Thyroid gland (tissue), 4 donors: ENCODE measurements at regions not wholly inside any gene's neighbourhood (a gene's known extent, or its start where the extent isn't known, plus 50 kb on each side); places are given as distances from the start of the nearest gene placed in this dataset.

Source experiments
- CTCF ChIP-seq, 6 experiments: fragments of 200-600 bp in 3 of 6; fragments of 450-650 bp in 3 of 6; sonication (generic) in 3 of 6; IDR thresholded peaks; one replicate each; pipeline ENCODE4 v1.5.1; 2016 to 2019; ENCODE audit warnings: antibody characterized with exemption in 6 of 6, mild to moderate bottlenecking in 2 of 6, inconsistent platforms in 1 of 6, moderate library complexity in 1 of 6
- POLR2A ChIP-seq, 2 donors: fragments of 450-650 bp; IDR thresholded peaks; one replicate each; pipeline ENCODE4 v1.6.1; 2017; ENCODE audit warnings: antibody characterized with exemption in 2 of 2, mild to moderate bottlenecking in 2 of 2, moderate library complexity in 1 of 2

- TF ChIP-seq CTCF (IDR thresholded peaks at IDR 0.05) (no peak), POLR2A (IDR thresholded peaks at IDR 0.05) (no peak)
These were observed 61.4 kb upstream of the PJA1 start for GRCh38 chrX:69226459-69227158.
